ENCODE measurements at regions not wholly inside any gene's neighbourhood (a gene's known extent, or its start where the extent isn't known, plus 50 kb on each side); places are given as distances from the start of the nearest gene placed in this dataset.

GRCh38 chr14:85798856-85799255 is 268.9 kb downstream of the FLRT2 start:
- Histone ChIP-seq H3K4me3 (replicated peaks in 1 of 3; ENCODE audit: insufficient read depth in 1 of 3, low read depth in 2 of 3, low read length in 3 of 3) (no peak overlapping the region), H3K36me3 (replicated peaks in 1 of 2; ENCODE audit: control insufficient read depth in 1 of 2, insufficient read depth in 2 of 2, low read length in 2 of 2) (no peaks in the 10 kb centered on the region), H2AFZ (ENCODE audit: low read length) (no peak overlapping the region), H3K4me1 (ENCODE audit: insufficient read depth, low read length) (no peaks in the 10 kb centered on the region), H4K20me1 (ENCODE audit: insufficient read depth, low read length) (no peaks in the 10 kb centered on the region), H3K9me3 (ENCODE audit: low read length) (peaks cover 83% of the 10 kb centered on the region), H3K27me3 (ENCODE audit: control insufficient read depth in 1 of 2, insufficient read depth in 2 of 2, low read length in 2 of 2) (no peaks in the 10 kb centered on the region), H3K79me2 (ENCODE audit: insufficient read depth, low read length) (no peaks in the 10 kb centered on the region), H3K4me2 (ENCODE audit: low read depth, low read length) (no peak overlapping the region), H3K9ac (ENCODE audit: insufficient read depth, low read depth, low read length) (no peak overlapping the region), H3K27ac (ENCODE audit: extremely low read length, insufficient read depth, low read length) (no peak overlapping the region)
- FAIRE-seq (no peak), ATAC-seq (no peak), DNase-seq (ENCODE audit: low spot score) (no peak)
- 4% methylated on average over 5 of the region's 5 CpGs for WGBS (ENCODE audit: low lambda C conversion rate)
- in situ Hi-C loops (cut with HindIII; ENCODE audit: extremely low pct_ligation_motif_present, low pct_unique_long_range_greater_than_20kb) (no loop called here), intact Hi-C loops (cut with micrococcal nuclease; ENCODE audit: unreplicated experiment) (no loop called here)
- CTCF ChIA-PET (ENCODE audit: low intra/inter-chr PET ratio, low total read pairs), result no interaction called here
- POLR2A ChIA-PET, result no interaction called here
- BruUV-seq (replicated peaks), result no TSS peak
- TF ChIP-seq ZBED4 (CRISPR knock-in tag; IDR thresholded peaks at IDR 0.05; ENCODE audit: borderline replicate concordance) (no peak), ZNF280D (CRISPR knock-in tag; IDR thresholded peaks at IDR 0.05) (no peak), ZNF512B (CRISPR knock-in tag; IDR thresholded peaks at IDR 0.05; ENCODE audit: borderline replicate concordance) (no peak), ZNF839 (CRISPR knock-in tag; IDR thresholded peaks at IDR 0.05; ENCODE audit: borderline replicate concordance) (no peak), GPN1 (CRISPR knock-in tag; IDR thresholded peaks at IDR 0.05; ENCODE audit: borderline replicate concordance) (no peak), ZFYVE20 (CRISPR knock-in tag; IDR thresholded peaks at IDR 0.05; ENCODE audit: borderline replicate concordance, low read depth) (no peak), PHF20 (CRISPR knock-in tag; IDR thresholded peaks at IDR 0.05) (no peak), ZNF782 (CRISPR knock-in tag; IDR thresholded peaks at IDR 0.05; ENCODE audit: borderline replicate concordance) (no peak), ZKSCAN8 (CRISPR knock-in tag; IDR thresholded peaks at IDR 0.05; ENCODE audit: borderline replicate concordance) (no peak), ZNF883 (CRISPR knock-in tag; IDR thresholded peaks at IDR 0.05; ENCODE audit: not compliant biosample characterization) (no peak)
